H1 (cell line): ENCODE measurements at regions not wholly inside any gene's neighbourhood (a gene's known extent, or its start where the extent isn't known, plus 50 kb on each side); places are given as distances from the start of the nearest gene placed in this dataset.

Experiments used
- CTCF ChIA-PET: fragments of 300-600 bp; sonication (Branson Sonifier 250); formaldehyde crosslinking; loops from one replicate; lab custom pipeline; 2021; ENCODE audit not compliant: partially characterized antibody; lab: Charles Lee
- POLR2A ChIA-PET: fragments of 300-600 bp; sonication (Branson Sonifier 250); formaldehyde crosslinking; loops from one replicate; lab custom pipeline; 2021; ENCODE audit warnings: inconsistent platforms; ENCODE audit not compliant: partially characterized antibody; lab: Charles Lee
- DNase-seq, 2 experiments: peaks; one replicate each; pipeline versions ENCODE4 v3.0.0 to v3.0.0-alpha.2; 2010 to 2022; ENCODE audit warnings: low spot score in 2 of 2, low read depth in 1 of 2, mixed read lengths in 1 of 2
- FAIRE-seq: peaks from 2 replicates; lab custom pipeline; 2011; peaks lifted over from hg19 to GRCh38; lab: Jason Lieb, UNC
- H2AFZ ChIP-seq: 2 replicates; pipeline ENCODE4 v1.8.1; 2012; ENCODE audit warnings: low read length, inconsistent platforms
- H2AK5ac ChIP-seq: 2 replicates; pipeline ENCODE4 v1.6.1; 2013; ENCODE audit warnings: low read depth, low read length
- H2BK120ac ChIP-seq: replicated peaks from 2 replicates; pipeline ENCODE3; 2013; ENCODE audit warnings: low read depth, low read length, inconsistent platforms
- H2BK12ac ChIP-seq: 2 replicates; pipeline ENCODE4 v1.6.1; 2013; ENCODE audit warnings: low read depth, low read length
- H2BK15ac ChIP-seq: 2 replicates; pipeline ENCODE4 v1.6.1; 2013; ENCODE audit warnings: low read length
- H2BK20ac ChIP-seq: 2 replicates; pipeline ENCODE4 v1.6.1; 2013; ENCODE audit warnings: low read length
- H2BK5ac ChIP-seq: 2 replicates; pipeline ENCODE4 v1.6.1; 2013; ENCODE audit warnings: low read depth, low read length
- H3K14ac ChIP-seq: 2 replicates; pipeline ENCODE4 v1.6.1; 2013; ENCODE audit warnings: inconsistent platforms; ENCODE audit not compliant: insufficient read length
- H3K18ac ChIP-seq: 2 replicates; pipeline ENCODE4 v1.6.1; 2013; ENCODE audit warnings: low read length; ENCODE audit errors: extremely low read depth
- H3K23ac ChIP-seq: 2 replicates; pipeline ENCODE4 v1.6.1; 2013; ENCODE audit warnings: inconsistent platforms; ENCODE audit not compliant: insufficient read length
- H3K23me2 ChIP-seq: 2 replicates; pipeline ENCODE4 v1.6.1; 2013; ENCODE audit warnings: low read depth, low read length
- H3K27ac ChIP-seq: 2 replicates; pipeline ENCODE4 v1.6.1; 2011; ENCODE audit warnings: low read depth, low read length, inconsistent platforms
- H3K27me3 ChIP-seq, 4 experiments: replicated peaks in 1 of 4; 1 replicate in 1 of 4; 2 replicates in 3 of 4; pipeline versions ENCODE4 v1.6.1 to v1.8.1; 2011 to 2013; ENCODE audit warnings: low read length in 3 of 4, mild to moderate bottlenecking in 3 of 4, inconsistent platforms in 2 of 4, mixed read lengths in 2 of 4, moderate library complexity in 1 of 4; ENCODE audit not compliant: control insufficient read depth in 3 of 4, insufficient read depth in 3 of 4; ENCODE audit errors: extremely low read depth in 1 of 4
- H3K36me3 ChIP-seq, 4 experiments: 2 replicates each; pipeline versions ENCODE4 v1.6.1 to v1.8.1; 2011 to 2013; ENCODE audit warnings: mild to moderate bottlenecking in 4 of 4, low read length in 3 of 4, moderate library complexity in 2 of 4, control low read depth in 1 of 4, inconsistent platforms in 1 of 4; ENCODE audit not compliant: insufficient read depth in 4 of 4, control insufficient read depth in 2 of 4
- H3K4ac ChIP-seq: replicated peaks from 2 replicates; pipeline ENCODE3; 2013; ENCODE audit warnings: low read length, low read depth, mixed read lengths, inconsistent platforms; ENCODE audit not compliant: insufficient read length
- H3K4me1 ChIP-seq, 4 experiments: replicated peaks in 1 of 4; 1 replicate in 1 of 4; 2 replicates in 3 of 4; pipeline versions ENCODE4 v1.6.1 to v1.8.1; 2011 to 2013; ENCODE audit warnings: low read length in 3 of 4, inconsistent platforms in 2 of 4, mixed read lengths in 1 of 4; ENCODE audit not compliant: insufficient read depth in 4 of 4, control insufficient read depth in 3 of 4
- H3K4me2 ChIP-seq, 2 experiments: 2 replicates each; pipeline versions ENCODE4 v1.6.1 to v1.8.1; 2011 to 2013; ENCODE audit warnings: low read depth in 2 of 2, low read length in 2 of 2, control low read depth in 1 of 2, inconsistent platforms in 1 of 2, mild to moderate bottlenecking in 1 of 2; ENCODE audit not compliant: insufficient read depth in 1 of 2
- H3K4me3 ChIP-seq, 4 experiments: fragments of 200-600, 300-600 bp in 1 of 4; sonication (generic), shearing (Covaris generic), sonication (Bioruptor Twin) in 1 of 4; 2 replicates each; pipeline versions ENCODE4 v1.5.1 to v1.8.1; 2011 to 2016; ENCODE audit warnings: low read length in 4 of 4, low read depth in 3 of 4, control low read depth in 2 of 4, inconsistent platforms in 2 of 4, mild to moderate bottlenecking in 2 of 4, mixed read lengths in 1 of 4, moderate library complexity in 1 of 4; ENCODE audit not compliant: insufficient read depth in 2 of 4; ENCODE audit errors: extremely low read depth in 1 of 4
- H3K56ac ChIP-seq: replicated peaks from 2 replicates; pipeline ENCODE3; 2013; ENCODE audit warnings: low read depth, mild to moderate bottlenecking, mixed read lengths, low read length, inconsistent platforms; ENCODE audit not compliant: insufficient read length
- H3K79me1 ChIP-seq: 2 replicates; pipeline ENCODE4 v1.6.1; 2013; ENCODE audit warnings: low read depth, low read length, control low read depth
- H3K79me2 ChIP-seq, 2 experiments: 2 replicates each; pipeline versions ENCODE4 v1.6.1 to v1.8.1; 2012 to 2013; ENCODE audit warnings: low read length in 2 of 2, mild to moderate bottlenecking in 2 of 2, inconsistent platforms in 1 of 2; ENCODE audit not compliant: insufficient read depth in 2 of 2, control insufficient read depth in 1 of 2
- H3K9ac ChIP-seq, 4 experiments: replicated peaks in 1 of 4; 1 replicate in 1 of 4; 2 replicates in 3 of 4; pipeline versions ENCODE4 v1.6.1 to v1.8.1; 2011 to 2013; ENCODE audit warnings: low read depth in 3 of 4, low read length in 3 of 4, control low read depth in 2 of 4, mild to moderate bottlenecking in 2 of 4, moderate library complexity in 2 of 4, inconsistent platforms in 1 of 4; ENCODE audit errors: extremely low read depth in 1 of 4
- H3K9me3 ChIP-seq, 2 experiments: 2 replicates each; pipeline versions ENCODE4 v1.6.1 to v1.8.1; 2012 to 2013; ENCODE audit warnings: mild to moderate bottlenecking in 2 of 2, moderate library complexity in 2 of 2, control low read depth in 1 of 2, inconsistent platforms in 1 of 2, low read depth in 1 of 2, low read length in 1 of 2, mixed read lengths in 1 of 2; ENCODE audit not compliant: insufficient read depth in 2 of 2
- H4K20me1 ChIP-seq, 2 experiments: replicated peaks in 1 of 2; 2 replicates each; pipeline versions ENCODE3 to v1.8.1; 2011 to 2013; ENCODE audit warnings: inconsistent platforms in 2 of 2, low read length in 2 of 2, mild to moderate bottlenecking in 1 of 2; ENCODE audit not compliant: insufficient read depth in 2 of 2, control insufficient read depth in 1 of 2
- H4K5ac ChIP-seq: 2 replicates; pipeline ENCODE4 v1.6.1; 2013; ENCODE audit warnings: low read length, low read depth, mixed read lengths, inconsistent platforms; ENCODE audit not compliant: insufficient read length
- H4K8ac ChIP-seq: 2 replicates; pipeline ENCODE4 v1.8.0; 2013; ENCODE audit warnings: mild to moderate bottlenecking, moderate library complexity, low read length, inconsistent platforms; ENCODE audit not compliant: insufficient read depth; ENCODE audit errors: extremely low read depth
- H4K91ac ChIP-seq: replicated peaks from 2 replicates; pipeline ENCODE3; 2013; ENCODE audit warnings: low read length, mixed read lengths, inconsistent platforms; ENCODE audit not compliant: insufficient read length
- BRCA1 ChIP-seq: IDR thresholded peaks from 2 replicates; pipeline ENCODE4 v1.6.1; 2012; ENCODE audit warnings: low read depth, low read length, improper control_type of control experiment
- CBX5 ChIP-seq: fragments of 300-800, 300-1000 bp; sonication (generic); IDR thresholded peaks from 2 replicates; pipeline ENCODE4 v1.7.1; 2016; ENCODE audit warnings: antibody characterized with exemption, low read length, low read depth
- CREB1 ChIP-seq: IDR thresholded peaks from 2 replicates; pipeline ENCODE4 v1.6.1; 2012; ENCODE audit warnings: inconsistent platforms
- CTBP2 ChIP-seq: IDR thresholded peaks from 2 replicates; pipeline ENCODE4 v1.7.0; 2011; ENCODE audit warnings: borderline replicate concordance, mild to moderate bottlenecking, moderate library complexity, mixed read lengths, low read length; ENCODE audit not compliant: insufficient read depth, insufficient read length
- EGR1 ChIP-seq: IDR thresholded peaks from 2 replicates; pipeline ENCODE4 v1.6.1; 2011; ENCODE audit warnings: low read depth, low read length, borderline replicate concordance
- HDAC6 ChIP-seq: IDR thresholded peaks from one replicate; pipeline ENCODE4 v1.7.1; 2012; ENCODE audit warnings: low read depth, mild to moderate bottlenecking, inconsistent platforms, low read length, moderate library complexity
- KDM1A ChIP-seq: fragments of 200-600, 300-600 bp; sonication (generic); IDR thresholded peaks from 2 replicates; pipeline ENCODE4 v1.7.1; 2016; ENCODE audit warnings: mild to moderate bottlenecking, low read length, borderline replicate concordance
- KDM5A ChIP-seq: fragments of 200-600 bp; IDR thresholded peaks from 2 replicates; pipeline ENCODE4 v1.7.1; 2012; ENCODE audit warnings: mild to moderate bottlenecking, low read length, inconsistent platforms, mixed read lengths
- NANOG ChIP-seq: IDR thresholded peaks from 2 replicates; pipeline ENCODE4 v1.6.1; 2011; ENCODE audit warnings: low read length, low read depth, mild to moderate bottlenecking, inconsistent platforms; ENCODE audit not compliant: insufficient read depth, poor library complexity, severe bottlenecking
- POLR2A ChIP-seq, 2 experiments: IDR thresholded peaks; 1 replicate in 1 of 2; 2 replicates in 1 of 2; pipeline ENCODE4 v1.6.1; 2011; ENCODE audit warnings: low read depth in 2 of 2, low read length in 2 of 2, mild to moderate bottlenecking in 2 of 2; ENCODE audit errors: control extremely low read depth in 1 of 2
- POU5F1 ChIP-seq: IDR thresholded peaks from 2 replicates; pipeline ENCODE4 v1.6.1; 2011; ENCODE audit warnings: low read depth, mild to moderate bottlenecking, low read length, moderate library complexity
- RXRA ChIP-seq: IDR thresholded peaks from 2 replicates; pipeline ENCODE4 v1.6.1; 2011; ENCODE audit warnings: low read depth, mild to moderate bottlenecking, low read length, moderate library complexity; ENCODE audit not compliant: insufficient read depth
- TAF1 ChIP-seq: IDR thresholded peaks from 2 replicates; pipeline ENCODE4 v1.6.1; 2011; ENCODE audit warnings: mild to moderate bottlenecking, low read depth, low read length
- TAF7 ChIP-seq: optimal IDR thresholded peaks from 2 replicates; pipeline ENCODE3; 2011; ENCODE audit warnings: low read depth, mild to moderate bottlenecking, inconsistent platforms, low read length, moderate library complexity, borderline replicate concordance
- TBP ChIP-seq: IDR thresholded peaks from 2 replicates; pipeline ENCODE4 v1.6.1; 2011; ENCODE audit warnings: low read depth, low read length, improper control_type of control experiment
- WGBS, 2 experiments: shearing (Covaris generic) in 1 of 2; methylation state at CpG; one replicate each; pipeline versions ENCODE4 v1.1.6 to v1.1.7; 2013 to 2015; ENCODE audit warnings: low lambda C conversion rate in 2 of 2, mixed read lengths in 2 of 2, inconsistent platforms in 1 of 2, low coverage in 1 of 2, missing lambda C conversion rate in 1 of 2; ENCODE audit not compliant: insufficient replicate concordance in 2 of 2, insufficient coverage in 1 of 2, insufficient read length in 1 of 2; ENCODE audit errors: extremely low coverage in 1 of 2, missing lambda C conversion rate in 1 of 2; 5-methylcytosine and 5-hydroxymethylcytosine counted together

DNA sequence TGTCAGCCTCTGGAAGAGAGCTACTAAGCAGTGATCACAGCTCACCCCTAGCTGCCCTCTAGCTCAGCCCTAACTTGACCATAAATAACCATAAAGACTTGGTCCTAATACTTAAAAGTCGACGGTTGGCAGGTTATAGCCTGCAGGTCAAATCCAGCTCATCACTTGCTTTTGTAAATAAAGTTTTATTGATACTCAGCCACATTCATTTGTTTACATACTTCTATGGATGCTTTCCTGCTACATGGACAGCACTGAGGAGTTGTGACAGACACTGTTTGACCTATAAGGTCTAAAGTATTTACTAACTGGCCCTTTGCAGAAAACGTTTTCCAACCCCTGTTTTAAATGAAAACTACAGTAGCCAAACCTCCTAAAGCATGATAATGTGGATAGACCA is 151.6 kb upstream of the ASIC2 start:
- no peak overlapping the region for H3K4me2 ChIP-seq
- H2BK120ac ChIP-seq: no peak overlapping the region
- no peak overlapping the region for H2BK5ac ChIP-seq
- H3K9me3 ChIP-seq: peaks cover 10 to 11% of the 10 kb centered on the region in 2 experiments
- H2AFZ ChIP-seq: no peak overlapping the region
- H2BK12ac ChIP-seq: no peak overlapping the region
- no peak overlapping the region for H3K56ac ChIP-seq
- H3K4ac ChIP-seq: no peak overlapping the region
- no peak for FAIRE-seq
- H2BK20ac ChIP-seq: no peak overlapping the region
- no peak overlapping the region for H4K5ac ChIP-seq
- no peak overlapping the region for H3K4me3 ChIP-seq
- H3K27ac ChIP-seq: no peak overlapping the region
- CTCF ChIA-PET: no interaction called here
- no peak overlapping the region for H3K9ac ChIP-seq
- H3K14ac ChIP-seq: no peak overlapping the region
- no peak overlapping the region for H4K8ac ChIP-seq
- no peaks in the 10 kb centered on the region for H3K36me3 ChIP-seq
- no peak for DNase-seq
- H3K79me2 ChIP-seq: no peaks in the 10 kb centered on the region
- H3K27me3 ChIP-seq: no peaks in the 10 kb centered on the region
- H3K23ac ChIP-seq: no peak overlapping the region
- no peak overlapping the region for H2AK5ac ChIP-seq
- no peaks in the 10 kb centered on the region for H4K20me1 ChIP-seq
- H3K23me2 ChIP-seq: no peaks in the 10 kb centered on the region
- 90% methylated on average over 3 of the region's 3 CpGs; no CpG with 5 or more reads in 1 of the 2 experiments for WGBS, 2 experiments
- POLR2A ChIA-PET: no interaction called here
- no peak overlapping the region for H3K18ac ChIP-seq
- H3K79me1 ChIP-seq: no peaks in the 10 kb centered on the region
- H2BK15ac ChIP-seq: no peak overlapping the region
- H3K4me1 ChIP-seq: no peaks in the 10 kb centered on the region
- no peak overlapping the region for H4K91ac ChIP-seq
- TF ChIP-seq EGR1: no peak
- TF ChIP-seq HDAC6: no peak
- no peak for TF ChIP-seq TAF1
- no peak for TF ChIP-seq CTBP2
- TF ChIP-seq RXRA: no peak
- no peak for TF ChIP-seq BRCA1
- no peak for TF ChIP-seq KDM5A
- TF ChIP-seq CBX5: no peak
- no peak for TF ChIP-seq TAF7
- TF ChIP-seq KDM1A: no peak
- TF ChIP-seq POU5F1: no peak
- no peak for TF ChIP-seq CREB1
- TF ChIP-seq TBP: no peak
- TF ChIP-seq POLR2A (IDR thresholded peaks at IDR 0.05; ENCODE audit: control extremely low read depth in 1 of 2, low read depth in 2 of 2, low read length in 2 of 2): no peak
- no peak for TF ChIP-seq NANOG
